ENCODE measurements at regions not wholly inside any gene's neighbourhood (a gene's known extent, or its start where the extent isn't known, plus 50 kb on each side); places are given as distances from the start of the nearest gene placed in this dataset.

GRCh38 chr14:42664190-42664589 is 1057.5 kb downstream of the LRFN5 start:
- no peak for TF ChIP-seq CTCF (IDR thresholded peaks at IDR 0.05)
- no peak for TF ChIP-seq EZH2 (IDR thresholded peaks at IDR 0.05; ENCODE audit: borderline replicate concordance, insufficient read depth, low read depth, low read length, poor library complexity, severe bottlenecking)

Measured in B cell (primary cell).